ENCODE measurements at regions not wholly inside any gene's neighbourhood (a gene's known extent, or its start where the extent isn't known, plus 50 kb on each side); places are given as distances from the start of the nearest gene placed in this dataset.

DNA sequence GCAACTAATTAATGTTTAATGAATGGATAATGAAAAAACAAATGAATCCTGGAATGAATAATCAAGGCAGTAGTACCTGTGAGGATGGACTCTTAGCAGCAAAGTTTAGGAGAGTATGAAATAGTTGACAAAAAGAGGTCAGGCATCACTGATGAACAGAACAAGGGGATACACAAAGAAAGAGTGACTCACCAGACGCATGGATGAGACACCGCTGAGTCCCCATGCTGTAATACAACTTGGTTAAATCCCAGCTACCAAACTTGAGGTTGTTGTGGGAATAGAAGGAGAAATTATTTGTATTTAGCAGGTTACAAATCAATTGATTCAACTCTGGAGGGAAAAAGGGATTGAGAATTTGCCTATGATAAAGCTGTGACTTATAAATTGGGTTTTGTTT, 976.9 kb upstream of the TENM4 start:
- Histone ChIP-seq H3K27ac (ENCODE audit: low read length) (no peak overlapping the region), H3K36me3 (ENCODE audit: low read depth, low read length) (no peaks in the 10 kb centered on the region), H3K9me2 (replicated peaks; ENCODE audit: low read length) (no peaks in the 10 kb centered on the region), H3K4me2 (ENCODE audit: low read length) (no peak overlapping the region), H4K20me1 (ENCODE audit: low read length) (no peaks in the 10 kb centered on the region), H3K4me3 (ENCODE audit: low read length) (no peak overlapping the region), H3K9me3 (ENCODE audit: low read length) (no peaks in the 10 kb centered on the region), H3K4me1 (ENCODE audit: insufficient read depth, low read length) (0 out of 2 replicates have a peak, but pooled peaks cover 3% of the 10 kb centered on the region), H3F3A (ENCODE audit: low read length, unreplicated experiment) (no peaks in the 10 kb centered on the region), H3K27me3 (ENCODE audit: low read length) (no peaks in the 10 kb centered on the region), H3K9ac (ENCODE audit: low read length) (no peak overlapping the region), H2AFZ (ENCODE audit: low read length) (no peak overlapping the region), H3K79me2 (ENCODE audit: low read length) (no peaks in the 10 kb centered on the region)
- DNase-seq (peak; percentile 47), ATAC-seq (no peak)
- ChIA-PET POLR2A (ENCODE audit: unreplicated experiment) (no interaction called here), CTCF (no interaction called here)
- no TSS peak for BruUV-seq (replicated peaks)
- no peak for TF ChIP-seq EZH2 (IDR thresholded peaks at IDR 0.05; ENCODE audit: low read length, unreplicated experiment)
- no peak for TF ChIP-seq EZH2phosphoT487 (IDR thresholded peaks at IDR 0.05; ENCODE audit: borderline replicate concordance, low read length)
- TF ChIP-seq, protein P1, sequence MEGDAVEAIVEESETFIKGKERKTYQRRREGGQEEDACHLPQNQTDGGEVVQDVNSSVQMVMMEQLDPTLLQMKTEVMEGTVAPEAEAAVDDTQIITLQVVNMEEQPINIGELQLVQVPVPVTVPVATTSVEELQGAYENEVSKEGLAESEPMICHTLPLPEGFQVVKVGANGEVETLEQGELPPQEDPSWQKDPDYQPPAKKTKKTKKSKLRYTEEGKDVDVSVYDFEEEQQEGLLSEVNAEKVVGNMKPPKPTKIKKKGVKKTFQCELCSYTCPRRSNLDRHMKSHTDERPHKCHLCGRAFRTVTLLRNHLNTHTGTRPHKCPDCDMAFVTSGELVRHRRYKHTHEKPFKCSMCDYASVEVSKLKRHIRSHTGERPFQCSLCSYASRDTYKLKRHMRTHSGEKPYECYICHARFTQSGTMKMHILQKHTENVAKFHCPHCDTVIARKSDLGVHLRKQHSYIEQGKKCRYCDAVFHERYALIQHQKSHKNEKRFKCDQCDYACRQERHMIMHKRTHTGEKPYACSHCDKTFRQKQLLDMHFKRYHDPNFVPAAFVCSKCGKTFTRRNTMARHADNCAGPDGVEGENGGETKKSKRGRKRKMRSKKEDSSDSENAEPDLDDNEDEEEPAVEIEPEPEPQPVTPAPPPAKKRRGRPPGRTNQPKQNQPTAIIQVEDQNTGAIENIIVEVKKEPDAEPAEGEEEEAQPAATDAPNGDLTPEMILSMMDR (conservative IDR thresholded peaks at IDR 0.05; ENCODE audit: low read depth, low read length), result no peak
- intact Hi-C loops (cut with micrococcal nuclease), result no loop called here

DNA sequence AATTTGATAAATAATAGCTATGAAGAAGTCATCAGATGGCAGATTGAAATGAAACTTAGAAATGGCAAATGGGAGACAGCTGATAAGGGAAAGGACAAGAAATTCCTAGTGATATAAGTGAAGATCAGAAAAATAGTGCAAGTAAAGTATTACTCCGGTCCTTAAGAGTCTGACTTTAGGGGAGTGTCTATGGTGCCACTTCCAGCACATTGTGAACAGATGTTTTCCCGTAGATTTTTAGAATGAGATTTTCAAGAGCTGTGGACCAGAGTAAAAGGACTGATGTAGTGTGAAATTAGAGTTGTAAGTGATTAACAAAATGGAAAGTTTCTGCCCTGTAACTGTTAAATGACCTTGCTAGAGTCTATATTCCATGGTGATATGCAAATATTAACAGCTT, 974.8 kb upstream of the TENM4 start:
- intact Hi-C loops (cut with micrococcal nuclease), result no loop called here
- ATAC-seq (no peak), DNase-seq (no peak)
- H3K36me3 ChIP-seq (ENCODE audit: low read depth, low read length), result no peaks in the 10 kb centered on the region
- no peaks in the 10 kb centered on the region for H3K9me3 ChIP-seq (ENCODE audit: low read length)
- ChIA-PET POLR2A (ENCODE audit: unreplicated experiment) (no interaction called here), CTCF (no interaction called here)
- H3K27me3 ChIP-seq (ENCODE audit: low read length), result no peaks in the 10 kb centered on the region
- H2AFZ ChIP-seq (ENCODE audit: low read length), result no peak overlapping the region
- H3K9me2 ChIP-seq (replicated peaks; ENCODE audit: low read length), result no peaks in the 10 kb centered on the region
- no peak overlapping the region for H3K9ac ChIP-seq (ENCODE audit: low read length)
- no peak overlapping the region for H3K27ac ChIP-seq (ENCODE audit: low read length)
- H4K20me1 ChIP-seq (ENCODE audit: low read length), result no peaks in the 10 kb centered on the region
- H3K4me1 ChIP-seq (ENCODE audit: insufficient read depth, low read length), result 0 out of 2 replicates have a peak, but pooled peaks cover 3% of the 10 kb centered on the region
- no TSS peak for BruUV-seq (replicated peaks)
- H3F3A ChIP-seq (ENCODE audit: low read length, unreplicated experiment), result no peaks in the 10 kb centered on the region
- TF ChIP-seq EZH2 (IDR thresholded peaks at IDR 0.05; ENCODE audit: low read length, unreplicated experiment), result no peak
- no peak overlapping the region for H3K4me2 ChIP-seq (ENCODE audit: low read length)
- no peak overlapping the region for H3K4me3 ChIP-seq (ENCODE audit: low read length)
- no peaks in the 10 kb centered on the region for H3K79me2 ChIP-seq (ENCODE audit: low read length)

DNA sequence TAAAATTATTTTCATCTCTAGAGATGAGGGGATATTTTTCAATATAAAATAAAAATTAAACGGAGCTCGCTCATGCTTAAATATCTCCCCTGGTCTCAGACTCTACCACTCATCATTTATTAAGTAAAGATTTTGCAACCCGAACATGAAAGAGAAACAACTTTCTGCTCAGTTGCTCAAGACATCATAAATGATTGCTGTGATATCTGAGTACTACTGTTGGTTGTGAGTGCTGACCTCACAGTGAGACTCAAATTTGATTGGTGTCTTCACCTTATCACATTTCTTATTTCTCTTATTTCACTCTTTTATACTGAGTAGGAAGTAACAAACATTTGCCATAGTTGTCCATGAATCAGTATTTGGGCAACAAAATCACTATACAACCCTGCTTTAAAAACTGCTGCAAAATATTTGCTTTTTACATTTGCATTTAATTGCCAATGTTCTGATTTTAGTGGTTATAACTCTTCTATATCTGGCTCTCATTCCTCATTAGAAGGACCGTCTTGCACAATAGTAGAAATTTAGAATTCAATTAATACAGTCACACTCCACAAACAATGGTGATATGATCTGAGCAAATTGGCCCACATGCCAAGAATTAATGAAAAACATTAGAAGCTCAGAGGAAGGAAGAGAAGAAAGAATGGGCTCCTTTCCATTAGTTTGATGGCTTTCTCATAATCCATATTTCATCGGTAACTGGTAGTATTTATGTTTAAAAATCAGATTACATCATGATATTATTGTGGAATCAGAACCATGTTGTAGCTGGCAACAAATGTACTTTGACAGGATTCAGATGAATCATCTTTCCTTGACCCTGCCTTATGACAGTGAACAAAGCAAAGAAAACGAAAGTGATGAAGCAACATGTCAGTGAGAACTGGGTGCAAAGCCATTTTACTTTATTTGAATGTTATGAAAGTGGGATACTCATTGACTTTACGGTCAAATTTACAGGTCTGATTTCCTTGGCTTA, 973.6 kb upstream of the TENM4 start:
- Histone ChIP-seq H3K9me2 (replicated peaks; ENCODE audit: low read length) (no peaks in the 10 kb centered on the region), H3K4me1 (ENCODE audit: insufficient read depth, low read length) (0 out of 2 replicates have a peak, but pooled peaks cover 3% of the 10 kb centered on the region), H2AFZ (ENCODE audit: low read length) (no peak overlapping the region), H3K4me2 (ENCODE audit: low read length) (peak overlapping the region; percentile 45), H3K9ac (ENCODE audit: low read length) (no peak overlapping the region), H3K79me2 (ENCODE audit: low read length) (no peaks in the 10 kb centered on the region), H3K27ac (ENCODE audit: low read length) (no peak overlapping the region), H4K20me1 (ENCODE audit: low read length) (no peaks in the 10 kb centered on the region), H3K36me3 (ENCODE audit: low read depth, low read length) (no peaks in the 10 kb centered on the region), H3F3A (ENCODE audit: low read length, unreplicated experiment) (no peaks in the 10 kb centered on the region), H3K27me3 (ENCODE audit: low read length) (no peaks in the 10 kb centered on the region), H3K9me3 (ENCODE audit: low read length) (no peaks in the 10 kb centered on the region), H3K4me3 (ENCODE audit: low read length) (no peak overlapping the region)
- ATAC-seq (no peak), DNase-seq (peak; percentile 61)
- no TSS peak for BruUV-seq (replicated peaks)
- no peak for TF ChIP-seq EZH2phosphoT487 (IDR thresholded peaks at IDR 0.05; ENCODE audit: borderline replicate concordance, low read length)
- TF ChIP-seq EZH2 (IDR thresholded peaks at IDR 0.05; ENCODE audit: low read length, unreplicated experiment), result no peak
- CTCF ChIA-PET, result no interaction called here
- intact Hi-C loops (cut with micrococcal nuclease), result no loop called here
- POLR2A ChIA-PET (ENCODE audit: unreplicated experiment), result no interaction called here

Data from PC-3 (cell line).